ENCODE measurements at regions not wholly inside any gene's neighbourhood (a gene's known extent, or its start where the extent isn't known, plus 50 kb on each side); places are given as distances from the start of the nearest gene placed in this dataset.

GRCh38 chr1:30140566-30140965 lies 582.8 kb downstream of the MATN1 start:
- TF ChIP-seq CTCF (IDR thresholded peaks at IDR 0.05; ENCODE audit: low read depth, low read length, poor library complexity, severe bottlenecking) (no peak), EZH2phosphoT487 (IDR thresholded peaks at IDR 0.05; ENCODE audit: borderline replicate concordance, low read length) (no peak)
